ENCODE measurements at regions not wholly inside any gene's neighbourhood (a gene's known extent, or its start where the extent isn't known, plus 50 kb on each side); places are given as distances from the start of the nearest gene placed in this dataset.

- no peak for DNase-seq
Observed at GRCh38 chr9:79885093-79885857, 313.5 kb downstream of the TLE4 start.

GRCh38 chr9:79884546-79884945 lies 312.8 kb downstream of the TLE4 start:
- DNase-seq: no peak

GRCh38 chr9:79883073-79883645 lies 311.4 kb downstream of the TLE4 start:
- no peak for DNase-seq

- no peak for DNase-seq
Observed at GRCh38 chr9:79880626-79881025, 308.9 kb downstream of the TLE4 start.

- DNase-seq: no peak
Observed at GRCh38 chr9:79877943-79878602, 306.3 kb downstream of the TLE4 start.

GRCh38 chr9:79868567-79869189 lies 296.9 kb downstream of the TLE4 start:
- no peak for DNase-seq

GRCh38 chr9:79862921-79863890 lies 291.4 kb downstream of the TLE4 start:
- DNase-seq: no peak

GRCh38 chr9:79858508-79858907 lies 286.7 kb downstream of the TLE4 start:
- no peak for DNase-seq

GRCh38 chr9:79857188-79857587 lies 285.4 kb downstream of the TLE4 start:
- DNase-seq: no peak

GRCh38 chr9:79847074-79847473 lies 275.3 kb downstream of the TLE4 start:
- DNase-seq: no peak

GRCh38 chr9:79829566-79830302 lies 258.0 kb downstream of the TLE4 start:
- no peak for DNase-seq

GRCh38 chr9:79824265-79824664 lies 252.5 kb downstream of the TLE4 start:
- no peak for DNase-seq

GRCh38 chr9:79817438-79818004 lies 245.8 kb downstream of the TLE4 start:
- no peak for DNase-seq

GRCh38 chr9:79813258-79813638 lies 241.5 kb downstream of the TLE4 start:
- DNase-seq: no peak

GRCh38 chr9:79812507-79813257 lies 240.9 kb downstream of the TLE4 start:
- no peak for DNase-seq

- DNase-seq: no peak
Observed at GRCh38 chr9:79812099-79812498, 240.3 kb downstream of the TLE4 start.

GRCh38 chr9:79809931-79810330 lies 238.2 kb downstream of the TLE4 start:
- no peak for DNase-seq

GRCh38 chr9:79809316-79809876 lies 237.6 kb downstream of the TLE4 start:
- no peak for DNase-seq

- no peak for DNase-seq
Observed at GRCh38 chr9:79807971-79808370, 236.2 kb downstream of the TLE4 start.

- DNase-seq: no peak
Observed at GRCh38 chr9:79806086-79806485, 234.3 kb downstream of the TLE4 start.
